Activated effector memory CD4-positive, alpha-beta T cell treated with anti-CD3 and anti-CD28 coated beads, Interleukin-2, amount 50 U/mL, for 16 hours (primary cell): ENCODE measurements at regions not wholly inside any gene's neighbourhood (a gene's known extent, or its start where the extent isn't known, plus 50 kb on each side); places are given as distances from the start of the nearest gene placed in this dataset.
"Not testable (repeated sequence)": the region's sequence is repeated elsewhere in the genome, so short reads cannot be mapped to it uniquely, and the experiment has no call there.

Experiments
- DNase-seq: peaks from one replicate; pipeline ENCODE4 v3.0.0-alpha.2; 2020

GRCh38 chr7:152594801-152595200, 81.1 kb downstream of the XRCC2 start:
- peak; percentile 46 for DNase-seq

- peak; percentile 21 for DNase-seq
Measured at GRCh38 chr7:152591976-152592375, 84.0 kb downstream of the XRCC2 start.

GRCh38 chr7:152590481-152590880, 85.5 kb downstream of the XRCC2 start:
- no peak for DNase-seq

DNA sequence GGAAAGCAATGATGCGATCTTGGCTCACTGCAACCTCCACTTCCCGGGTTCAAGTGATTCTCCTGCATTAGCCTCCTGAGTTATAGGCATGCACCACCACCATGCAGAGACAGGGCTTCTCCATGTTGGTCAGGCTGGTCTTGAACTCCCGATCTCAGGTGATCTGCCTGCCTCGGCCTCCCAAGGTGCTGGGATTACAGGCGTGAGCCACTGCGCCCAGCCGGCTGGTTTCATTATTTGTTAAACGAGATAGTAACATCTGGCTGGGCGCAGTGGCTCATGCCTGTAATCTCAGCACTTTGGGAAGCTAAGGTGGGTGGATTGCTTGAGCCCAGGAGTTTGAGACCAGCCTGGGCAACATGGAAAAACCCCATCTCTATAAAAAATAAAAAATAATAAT, 86.1 kb downstream of the XRCC2 start:
- DNase-seq = peak; percentile 13

DNA sequence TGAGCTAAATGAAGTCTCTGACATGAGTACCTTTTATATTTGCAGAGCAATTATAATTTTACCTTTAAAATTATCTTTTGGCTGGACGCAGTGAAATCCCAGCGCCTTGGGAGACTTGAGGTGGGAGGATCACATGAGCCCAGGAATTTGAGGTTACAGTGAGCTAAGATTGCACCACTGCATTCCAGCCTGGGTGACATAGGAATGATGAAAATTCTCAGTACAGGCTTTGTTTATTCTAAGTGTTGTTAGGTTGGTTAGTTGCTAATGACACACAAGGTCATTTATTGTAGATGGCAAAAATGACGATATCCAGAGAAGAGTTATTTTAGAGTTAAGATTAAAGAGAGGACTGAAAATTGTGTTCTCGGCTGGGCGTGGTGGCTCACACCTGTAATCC, 87.6 kb downstream of the XRCC2 start:
- no peak for DNase-seq

DNA sequence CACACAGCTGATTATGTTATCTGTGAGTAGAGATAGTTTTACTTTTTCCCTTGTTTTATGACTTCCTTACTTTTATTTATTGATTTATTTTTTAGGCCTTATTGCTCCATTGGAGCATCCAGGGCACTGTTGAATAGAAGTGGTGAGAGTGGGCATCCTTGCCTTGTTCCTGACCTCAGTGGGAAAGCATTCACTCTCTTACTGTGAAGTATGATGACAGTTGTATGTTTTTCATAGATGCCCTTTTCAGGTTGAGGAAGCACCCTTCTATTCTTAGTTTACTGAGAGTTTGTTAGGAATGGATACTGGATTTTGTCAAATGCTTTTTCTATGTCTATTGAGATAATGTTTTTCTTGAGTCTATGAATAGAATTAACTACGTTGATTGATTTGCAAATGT, 88.6 kb downstream of the XRCC2 start:
- DNase-seq = no peak

GRCh38 chr7:152583006-152583405, 92.9 kb downstream of the XRCC2 start:
- DNase-seq = peak; percentile 2

GRCh38 chr7:152579070-152579469, 96.9 kb downstream of the XRCC2 start:
- DNase-seq = peak; percentile 37

- no peak for DNase-seq
Measured at GRCh38 chr7:152577339-152577738, 98.6 kb downstream of the XRCC2 start.

GRCh38 chr7:152574892-152575548, 100.9 kb downstream of the XRCC2 start:
- no peak for DNase-seq

DNA sequence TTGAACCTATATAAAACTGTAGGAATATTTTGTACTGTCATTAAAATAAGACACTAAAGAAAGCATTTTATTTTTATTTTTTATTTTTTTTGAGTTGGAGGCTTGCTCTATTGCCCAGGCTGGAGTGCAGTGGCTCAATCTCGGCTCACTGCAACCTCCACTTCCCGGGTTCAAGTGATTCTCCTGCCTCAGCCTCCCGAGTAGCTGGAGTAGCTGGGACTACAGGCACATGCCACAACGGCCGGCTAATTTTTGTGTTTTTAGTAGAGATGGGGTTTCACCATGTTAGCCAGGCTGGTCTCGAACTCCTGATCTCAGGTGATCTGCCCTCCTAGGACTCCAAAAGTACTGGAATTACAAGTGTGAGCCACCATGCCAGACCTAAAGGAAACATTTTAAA, 102.8 kb downstream of the XRCC2 start:
- DNase-seq = not testable (repeated sequence)

- DNase-seq = no peak
Measured at GRCh38 chr7:152572101-152572500, 103.8 kb downstream of the XRCC2 start.

DNA sequence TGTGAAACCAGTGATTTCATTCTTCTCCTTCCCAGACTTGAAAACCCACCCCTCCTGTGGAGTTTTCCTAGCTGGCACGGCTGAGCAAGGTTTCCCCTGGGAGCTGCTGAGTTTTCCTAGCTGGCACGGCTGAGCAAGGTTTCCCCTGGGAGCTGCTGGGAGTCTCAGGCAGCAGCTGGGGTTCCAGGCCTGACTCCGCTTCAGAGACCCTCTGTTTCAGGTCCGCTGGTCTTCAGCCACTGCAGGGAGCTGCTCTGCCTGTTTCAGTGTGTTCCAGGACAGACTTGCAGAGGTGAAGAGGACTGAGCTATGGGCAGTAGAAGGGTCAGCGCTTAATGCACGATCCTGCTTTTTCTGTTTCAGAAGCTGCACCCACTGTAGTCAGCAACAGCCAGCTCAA, 104.9 kb downstream of the XRCC2 start:
- no peak for DNase-seq

DNA sequence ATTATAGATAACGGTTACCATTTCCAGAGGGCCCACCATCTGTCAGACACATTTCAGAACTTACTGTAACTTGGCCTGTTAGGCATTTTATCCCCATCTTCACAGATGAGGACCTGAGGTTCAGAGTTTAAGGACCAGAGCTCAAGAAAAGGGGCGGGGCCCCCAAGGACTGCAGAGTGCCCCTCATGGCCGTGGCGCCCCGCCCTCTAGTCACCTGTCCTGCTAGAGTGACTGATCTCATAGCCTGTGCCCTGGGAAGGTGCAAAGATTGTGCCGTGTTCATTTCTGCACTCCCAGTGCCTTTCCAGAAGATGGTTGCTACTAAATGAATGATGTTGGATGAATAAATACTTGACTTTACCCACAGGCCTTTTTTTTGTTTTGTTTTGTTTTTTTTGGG, 107.0 kb downstream of the XRCC2 start:
- no peak for DNase-seq

DNA sequence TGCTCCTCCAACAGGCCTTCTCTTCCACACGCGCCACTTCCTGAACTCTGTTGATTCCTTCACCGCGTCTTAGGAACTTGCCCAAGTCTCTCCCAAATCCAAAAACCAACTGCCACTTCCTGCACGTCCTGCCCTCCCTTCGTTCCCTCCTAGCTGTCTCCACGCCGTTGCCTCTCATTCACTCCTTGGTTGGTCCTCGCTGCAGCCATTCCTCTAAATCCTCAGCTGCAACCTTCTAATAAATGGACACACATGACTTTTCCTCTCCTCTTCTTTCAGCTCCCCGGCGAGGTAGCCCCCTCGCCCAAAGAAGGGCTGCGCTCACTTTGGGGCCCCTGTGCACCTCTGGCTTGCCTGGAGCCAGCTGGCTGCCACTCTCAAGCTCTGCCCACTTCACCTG, 110.2 kb downstream of the XRCC2 start:
- no peak for DNase-seq

DNA sequence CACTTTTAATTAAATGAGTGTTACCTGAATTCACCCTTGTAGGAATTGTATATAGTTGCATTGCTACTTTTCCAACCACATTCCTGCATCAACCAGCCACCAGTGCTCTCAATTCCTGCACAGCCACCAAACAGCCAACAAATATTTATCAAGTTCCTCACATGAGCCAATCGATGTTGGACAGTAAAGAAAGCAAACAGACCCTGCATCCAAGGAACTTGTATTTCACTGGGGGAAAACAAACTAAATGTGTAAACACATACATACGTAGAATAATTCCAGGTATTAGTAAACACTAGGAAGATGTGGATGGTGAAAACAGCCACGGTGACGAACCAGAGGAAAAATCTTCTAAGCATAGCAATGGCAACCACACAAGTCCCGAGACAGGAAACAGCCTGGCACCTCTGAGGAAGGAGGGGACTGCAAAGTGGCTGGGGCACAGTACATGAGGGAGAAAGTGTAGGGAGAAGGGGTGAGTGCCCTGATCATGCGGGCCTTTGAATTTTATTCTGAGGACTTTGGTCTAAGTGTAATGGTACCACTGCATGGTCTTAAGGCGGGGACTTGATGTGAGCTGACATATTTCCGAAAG, 111.2 kb downstream of the XRCC2 start:
- DNase-seq = no peak

- no peak for DNase-seq
Measured at GRCh38 chr7:152556013-152556755, 119.8 kb downstream of the XRCC2 start.

- DNase-seq = no peak
Measured at GRCh38 chr7:152553671-152554317, 118.0 kb upstream of the KMT2C start.

DNA sequence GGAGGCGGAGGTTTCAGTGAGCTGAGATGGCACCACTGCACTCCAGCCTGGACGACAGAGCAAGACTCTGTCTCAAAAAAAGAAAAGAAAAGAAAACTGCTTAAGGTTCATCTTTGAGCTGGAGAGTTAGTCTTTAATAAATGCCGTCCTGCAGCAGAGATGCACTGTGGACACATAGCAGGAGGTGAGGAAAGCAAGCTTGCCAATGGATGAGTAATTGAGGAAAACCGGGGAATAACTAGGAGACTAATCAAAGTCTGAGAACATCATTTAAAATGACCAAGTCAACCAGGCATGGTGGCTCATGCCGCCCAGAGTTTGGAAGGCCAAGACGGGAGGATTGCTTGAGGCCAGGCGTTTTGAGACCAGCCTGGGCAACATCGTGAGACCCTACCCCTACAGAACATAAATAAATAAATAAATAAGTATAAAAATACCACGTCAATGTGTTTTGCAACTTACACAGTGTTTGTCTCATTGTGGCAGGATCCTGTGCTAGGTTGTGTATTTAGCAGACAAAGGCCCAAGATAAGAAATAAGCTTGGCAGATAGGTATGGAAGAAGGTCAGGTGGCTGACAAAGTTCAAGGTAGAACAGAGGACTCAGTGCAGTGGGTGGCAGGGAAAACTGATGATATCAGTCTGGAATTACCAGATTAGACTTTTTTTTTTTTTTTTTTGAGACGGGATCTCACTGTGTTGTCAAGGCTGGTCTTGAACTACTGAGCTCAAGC, 115.7 kb upstream of the KMT2C start:
- DNase-seq = no peak

DNA sequence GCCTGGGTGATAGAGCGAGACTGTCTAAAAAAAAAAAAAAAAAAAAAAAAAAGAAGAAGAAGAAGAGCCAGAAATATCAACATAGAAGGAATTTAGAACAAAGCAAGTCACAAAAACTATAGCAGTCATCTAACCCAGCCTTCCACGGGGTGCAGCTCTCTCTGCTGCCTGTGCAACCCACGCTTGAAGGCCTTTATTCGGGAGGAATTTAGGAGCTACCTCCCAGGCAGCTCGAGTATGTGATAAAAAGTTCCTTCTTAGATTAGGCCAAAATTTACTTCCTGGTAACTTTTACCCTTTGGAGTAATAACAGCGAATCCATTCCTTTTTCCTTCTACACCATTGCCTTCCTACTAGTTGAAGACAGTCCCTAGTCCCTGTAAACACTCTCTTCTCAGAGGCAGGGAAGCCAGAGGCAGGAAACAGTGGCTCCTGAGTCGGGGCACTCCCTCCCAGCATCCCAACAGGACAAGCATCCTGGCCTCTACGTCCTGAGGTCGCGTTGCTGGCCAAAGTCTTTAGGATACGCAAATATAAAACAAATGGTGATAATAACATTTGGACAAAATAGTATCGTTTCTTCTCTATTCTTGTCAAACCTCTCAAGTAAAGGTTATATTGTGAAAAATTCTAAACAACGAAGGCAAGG, 109.3 kb upstream of the KMT2C start:
- no peak for DNase-seq

DNA sequence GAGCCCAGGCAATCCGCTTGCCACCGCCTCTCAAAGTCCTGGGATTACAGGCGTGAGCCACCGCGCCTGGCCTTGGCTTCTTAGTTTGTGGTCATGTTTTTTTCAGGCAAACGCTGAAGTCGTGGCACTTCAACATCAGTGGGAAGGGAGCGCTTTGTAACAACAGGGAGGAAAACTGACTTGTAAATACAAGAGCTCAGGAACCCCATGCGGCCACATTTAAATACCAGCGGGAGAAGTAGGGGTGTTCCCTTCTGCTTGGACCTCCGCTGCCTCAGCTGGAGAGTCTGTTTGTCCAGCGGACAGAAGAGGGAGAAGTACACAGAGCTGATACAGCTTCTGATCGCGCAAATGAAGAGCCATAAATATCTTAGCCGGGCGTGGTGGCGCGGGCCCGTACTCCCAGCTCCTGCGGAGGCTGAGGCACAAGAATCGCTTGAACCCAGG, 108.7 kb upstream of the KMT2C start:
- no peak for DNase-seq

- DNase-seq = no peak
Measured at GRCh38 chr7:152543799-152544198, 108.0 kb upstream of the KMT2C start.

GRCh38 chr7:152541892-152542291, 106.1 kb upstream of the KMT2C start:
- DNase-seq = no peak
